HCT116 (cell line): ENCODE measurements at regions not wholly inside any gene's neighbourhood (a gene's known extent, or its start where the extent isn't known, plus 50 kb on each side); places are given as distances from the start of the nearest gene placed in this dataset.

Experiments used
- ATF3 ChIP-seq: IDR thresholded peaks from 2 replicates; pipeline ENCODE4 v1.6.1; 2012
- CEBPB ChIP-seq: IDR thresholded peaks from 2 replicates; pipeline ENCODE4 v1.6.1; 2012; ENCODE audit warnings: low read depth
- EZH2 ChIP-seq: fragments of 200-600 bp; sonication (generic); IDR thresholded peaks from 2 replicates; pipeline ENCODE4 v1.6.1; 2017; ENCODE audit warnings: antibody characterized with exemption, mixed run types
- FOSL1 ChIP-seq: IDR thresholded peaks from 2 replicates; pipeline ENCODE4 v1.6.1; 2012; ENCODE audit warnings: low read depth
- JUND ChIP-seq: IDR thresholded peaks from 2 replicates; pipeline ENCODE4 v1.6.1; 2012
- POLR2A ChIP-seq: IDR thresholded peaks from 2 replicates; pipeline ENCODE4 v1.7.0; 2011; ENCODE audit warnings: borderline replicate concordance; ENCODE audit not compliant: insufficient read depth, insufficient read length; ENCODE audit errors: extremely low read depth
- POLR2AphosphoS5 ChIP-seq: IDR thresholded peaks from 2 replicates; pipeline ENCODE4 v1.6.1; 2011; ENCODE audit warnings: mild to moderate bottlenecking, low read depth, low read length, moderate library complexity
- RAD21 ChIP-seq: IDR thresholded peaks from 2 replicates; pipeline ENCODE4 v1.6.1; 2012; ENCODE audit warnings: low read depth, mild to moderate bottlenecking
- SIN3A ChIP-seq: IDR thresholded peaks from 2 replicates; pipeline ENCODE4 v1.6.1; 2012; ENCODE audit warnings: low read depth
- SP1 ChIP-seq: IDR thresholded peaks from 2 replicates; pipeline ENCODE4 v1.6.1; 2012; ENCODE audit warnings: low read depth
- SRF ChIP-seq: IDR thresholded peaks from 2 replicates; pipeline ENCODE4 v1.6.1; 2012; ENCODE audit warnings: low read depth
- YY1 ChIP-seq: IDR thresholded peaks from 2 replicates; pipeline ENCODE4 v1.6.1; 2011; ENCODE audit warnings: low read length, low read depth, moderate library complexity, mild to moderate bottlenecking; ENCODE audit not compliant: insufficient replicate concordance; ENCODE audit errors: extremely low read depth
- TF ChIP-seq, protein P1 (sequence below), 3 experiments: fragments of 200-600 bp in 1 of 3; sonication (generic) in 1 of 3; IDR thresholded peaks in 2 of 3; conservative IDR thresholded peaks in 1 of 3; 2 replicates each; pipeline ENCODE4 v1.5.1; 2012 to 2017; ENCODE audit warnings: low read depth in 2 of 3, low read length in 2 of 3, antibody characterized with exemption in 1 of 3, borderline replicate concordance in 1 of 3, control low read depth in 1 of 3, mild to moderate bottlenecking in 1 of 3, mixed read lengths in 1 of 3, mixed run types in 1 of 3, moderate library complexity in 1 of 3; ENCODE audit not compliant: insufficient read depth in 1 of 3
- TF ChIP-seq, protein P2 (sequence below): IDR thresholded peaks from 2 replicates; pipeline ENCODE4 v1.6.1; 2011; ENCODE audit warnings: mild to moderate bottlenecking, low read length, moderate library complexity; ENCODE audit not compliant: insufficient replicate concordance; ENCODE audit errors: extremely low read depth

DNA sequence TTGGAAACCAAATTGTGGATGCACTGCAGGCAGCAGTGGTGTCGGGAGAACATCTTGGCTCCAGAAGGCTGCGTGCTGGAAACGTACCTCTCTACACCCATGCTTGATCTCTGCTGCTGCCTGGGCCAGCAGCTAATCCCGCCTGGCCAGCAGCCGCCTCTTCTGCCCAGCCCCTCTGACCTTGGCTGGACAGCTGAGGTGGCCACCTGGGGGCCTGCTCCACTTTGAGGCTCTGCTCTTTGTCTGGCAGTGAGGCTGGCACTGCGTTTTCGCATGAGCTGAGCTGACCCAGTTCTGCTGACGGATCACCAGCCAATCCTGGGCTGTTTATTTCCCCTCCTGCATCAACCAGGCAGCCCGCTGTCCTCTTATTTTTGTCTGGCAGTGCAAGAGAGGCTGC lies 154.9 kb downstream of the TENT4A start:
- no peak for TF ChIP-seq POLR2AphosphoS5
- no peak for TF ChIP-seq JUND
- no peak for TF ChIP-seq EZH2
- no peak for TF ChIP-seq SRF
- no peak for TF ChIP-seq RAD21
- TF ChIP-seq, protein P1, sequence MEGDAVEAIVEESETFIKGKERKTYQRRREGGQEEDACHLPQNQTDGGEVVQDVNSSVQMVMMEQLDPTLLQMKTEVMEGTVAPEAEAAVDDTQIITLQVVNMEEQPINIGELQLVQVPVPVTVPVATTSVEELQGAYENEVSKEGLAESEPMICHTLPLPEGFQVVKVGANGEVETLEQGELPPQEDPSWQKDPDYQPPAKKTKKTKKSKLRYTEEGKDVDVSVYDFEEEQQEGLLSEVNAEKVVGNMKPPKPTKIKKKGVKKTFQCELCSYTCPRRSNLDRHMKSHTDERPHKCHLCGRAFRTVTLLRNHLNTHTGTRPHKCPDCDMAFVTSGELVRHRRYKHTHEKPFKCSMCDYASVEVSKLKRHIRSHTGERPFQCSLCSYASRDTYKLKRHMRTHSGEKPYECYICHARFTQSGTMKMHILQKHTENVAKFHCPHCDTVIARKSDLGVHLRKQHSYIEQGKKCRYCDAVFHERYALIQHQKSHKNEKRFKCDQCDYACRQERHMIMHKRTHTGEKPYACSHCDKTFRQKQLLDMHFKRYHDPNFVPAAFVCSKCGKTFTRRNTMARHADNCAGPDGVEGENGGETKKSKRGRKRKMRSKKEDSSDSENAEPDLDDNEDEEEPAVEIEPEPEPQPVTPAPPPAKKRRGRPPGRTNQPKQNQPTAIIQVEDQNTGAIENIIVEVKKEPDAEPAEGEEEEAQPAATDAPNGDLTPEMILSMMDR (IDR thresholded peaks at IDR 0.05 in 2 of 3, conservative IDR thresholded peaks at IDR 0.05 in 1 of 3; ENCODE audit: borderline replicate concordance in 1 of 3, insufficient read depth in 1 of 3, low read depth in 2 of 3, low read length in 2 of 3): no peak
- TF ChIP-seq, protein P2, sequence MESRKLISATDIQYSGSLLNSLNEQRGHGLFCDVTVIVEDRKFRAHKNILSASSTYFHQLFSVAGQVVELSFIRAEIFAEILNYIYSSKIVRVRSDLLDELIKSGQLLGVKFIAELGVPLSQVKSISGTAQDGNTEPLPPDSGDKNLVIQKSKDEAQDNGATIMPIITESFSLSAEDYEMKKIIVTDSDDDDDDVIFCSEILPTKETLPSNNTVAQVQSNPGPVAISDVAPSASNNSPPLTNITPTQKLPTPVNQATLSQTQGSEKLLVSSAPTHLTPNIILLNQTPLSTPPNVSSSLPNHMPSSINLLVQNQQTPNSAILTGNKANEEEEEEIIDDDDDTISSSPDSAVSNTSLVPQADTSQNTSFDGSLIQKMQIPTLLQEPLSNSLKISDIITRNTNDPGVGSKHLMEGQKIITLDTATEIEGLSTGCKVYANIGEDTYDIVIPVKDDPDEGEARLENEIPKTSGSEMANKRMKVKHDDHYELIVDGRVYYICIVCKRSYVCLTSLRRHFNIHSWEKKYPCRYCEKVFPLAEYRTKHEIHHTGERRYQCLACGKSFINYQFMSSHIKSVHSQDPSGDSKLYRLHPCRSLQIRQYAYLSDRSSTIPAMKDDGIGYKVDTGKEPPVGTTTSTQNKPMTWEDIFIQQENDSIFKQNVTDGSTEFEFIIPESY: no peak
- TF ChIP-seq FOSL1: no peak
- TF ChIP-seq SP1: no peak
- TF ChIP-seq YY1: no peak
- no peak for TF ChIP-seq POLR2A
- no peak for TF ChIP-seq SIN3A
- TF ChIP-seq CEBPB: no peak
- no peak for TF ChIP-seq ATF3
